ENCODE measurements at regions not wholly inside any gene's neighbourhood (a gene's known extent, or its start where the extent isn't known, plus 50 kb on each side); places are given as distances from the start of the nearest gene placed in this dataset.

GRCh38 chr11:19561011-19561410, 151.6 kb upstream of the NAV2 start (continued):
- TF ChIP-seq, protein P1, sequence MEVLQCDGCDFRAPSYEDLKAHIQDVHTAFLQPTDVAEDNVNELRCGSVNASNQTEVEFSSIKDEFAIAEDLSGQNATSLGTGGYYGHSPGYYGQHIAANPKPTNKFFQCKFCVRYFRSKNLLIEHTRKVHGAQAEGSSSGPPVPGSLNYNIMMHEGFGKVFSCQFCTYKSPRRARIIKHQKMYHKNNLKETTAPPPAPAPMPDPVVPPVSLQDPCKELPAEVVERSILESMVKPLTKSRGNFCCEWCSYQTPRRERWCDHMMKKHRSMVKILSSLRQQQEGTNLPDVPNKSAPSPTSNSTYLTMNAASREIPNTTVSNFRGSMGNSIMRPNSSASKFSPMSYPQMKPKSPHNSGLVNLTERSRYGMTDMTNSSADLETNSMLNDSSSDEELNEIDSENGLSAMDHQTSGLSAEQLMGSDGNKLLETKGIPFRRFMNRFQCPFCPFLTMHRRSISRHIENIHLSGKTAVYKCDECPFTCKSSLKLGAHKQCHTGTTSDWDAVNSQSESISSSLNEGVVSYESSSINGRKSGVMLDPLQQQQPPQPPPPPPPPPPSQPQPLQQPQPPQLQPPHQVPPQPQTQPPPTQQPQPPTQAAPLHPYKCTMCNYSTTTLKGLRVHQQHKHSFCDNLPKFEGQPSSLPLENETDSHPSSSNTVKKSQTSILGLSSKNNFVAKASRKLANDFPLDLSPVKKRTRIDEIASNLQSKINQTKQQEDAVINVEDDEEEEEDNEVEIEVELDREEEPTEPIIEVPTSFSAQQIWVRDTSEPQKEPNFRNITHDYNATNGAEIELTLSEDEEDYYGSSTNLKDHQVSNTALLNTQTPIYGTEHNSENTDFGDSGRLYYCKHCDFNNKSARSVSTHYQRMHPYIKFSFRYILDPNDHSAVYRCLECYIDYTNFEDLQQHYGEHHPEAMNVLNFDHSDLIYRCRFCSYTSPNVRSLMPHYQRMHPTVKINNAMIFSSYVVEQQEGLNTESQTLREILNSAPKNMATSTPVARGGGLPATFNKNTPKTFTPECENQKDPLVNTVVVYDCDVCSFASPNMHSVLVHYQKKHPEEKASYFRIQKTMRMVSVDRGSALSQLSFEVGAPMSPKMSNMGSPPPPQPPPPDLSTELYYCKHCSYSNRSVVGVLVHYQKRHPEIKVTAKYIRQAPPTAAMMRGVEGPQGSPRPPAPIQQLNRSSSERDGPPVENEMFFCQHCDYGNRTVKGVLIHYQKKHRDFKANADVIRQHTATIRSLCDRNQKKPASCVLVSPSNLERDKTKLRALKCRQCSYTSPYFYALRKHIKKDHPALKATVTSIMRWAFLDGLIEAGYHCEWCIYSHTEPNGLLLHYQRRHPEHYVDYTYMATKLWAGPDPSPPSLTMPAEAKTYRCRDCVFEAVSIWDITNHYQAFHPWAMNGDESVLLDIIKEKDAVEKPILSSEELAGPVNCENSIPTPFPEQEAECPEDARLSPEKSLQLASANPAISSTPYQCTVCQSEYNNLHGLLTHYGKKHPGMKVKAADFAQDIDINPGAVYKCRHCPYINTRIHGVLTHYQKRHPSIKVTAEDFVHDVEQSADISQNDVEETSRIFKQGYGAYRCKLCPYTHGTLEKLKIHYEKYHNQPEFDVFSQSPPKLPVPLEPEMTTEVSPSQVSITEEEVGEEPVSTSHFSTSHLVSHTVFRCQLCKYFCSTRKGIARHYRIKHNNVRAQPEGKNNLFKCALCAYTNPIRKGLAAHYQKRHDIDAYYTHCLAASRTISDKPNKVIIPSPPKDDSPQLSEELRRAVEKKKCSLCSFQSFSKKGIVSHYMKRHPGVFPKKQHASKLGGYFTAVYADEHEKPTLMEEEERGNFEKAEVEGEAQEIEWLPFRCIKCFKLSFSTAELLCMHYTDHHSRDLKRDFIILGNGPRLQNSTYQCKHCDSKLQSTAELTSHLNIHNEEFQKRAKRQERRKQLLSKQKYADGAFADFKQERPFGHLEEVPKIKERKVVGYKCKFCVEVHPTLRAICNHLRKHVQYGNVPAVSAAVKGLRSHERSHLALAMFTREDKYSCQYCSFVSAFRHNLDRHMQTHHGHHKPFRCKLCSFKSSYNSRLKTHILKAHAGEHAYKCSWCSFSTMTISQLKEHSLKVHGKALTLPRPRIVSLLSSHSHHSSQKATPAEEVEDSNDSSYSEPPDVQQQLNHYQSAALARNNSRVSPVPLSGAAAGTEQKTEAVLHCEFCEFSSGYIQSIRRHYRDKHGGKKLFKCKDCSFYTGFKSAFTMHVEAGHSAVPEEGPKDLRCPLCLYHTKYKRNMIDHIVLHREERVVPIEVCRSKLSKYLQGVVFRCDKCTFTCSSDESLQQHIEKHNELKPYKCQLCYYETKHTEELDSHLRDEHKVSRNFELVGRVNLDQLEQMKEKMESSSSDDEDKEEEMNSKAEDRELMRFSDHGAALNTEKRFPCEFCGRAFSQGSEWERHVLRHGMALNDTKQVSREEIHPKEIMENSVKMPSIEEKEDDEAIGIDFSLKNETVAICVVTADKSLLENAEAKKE (CRISPR knock-in tag; IDR thresholded peaks at IDR 0.05), result no peak
- TF ChIP-seq EZH2 (IDR thresholded peaks at IDR 0.05; ENCODE audit: low read depth, unreplicated experiment) (no peak), EZH2phosphoT487 (IDR thresholded peaks at IDR 0.05; ENCODE audit: unreplicated experiment) (no peak), JUNB (IDR thresholded peaks at IDR 0.05; ENCODE audit: unreplicated experiment) (no peak), REST (IDR thresholded peaks at IDR 0.05; ENCODE audit: unreplicated experiment) (no peak), CREB1 (CRISPR knock-in tag; IDR thresholded peaks at IDR 0.05; ENCODE audit: low read depth) (no peak), POLR2AphosphoS5 (IDR thresholded peaks at IDR 0.05; ENCODE audit: low read depth) (no peak)
- TF ChIP-seq, protein P2, sequence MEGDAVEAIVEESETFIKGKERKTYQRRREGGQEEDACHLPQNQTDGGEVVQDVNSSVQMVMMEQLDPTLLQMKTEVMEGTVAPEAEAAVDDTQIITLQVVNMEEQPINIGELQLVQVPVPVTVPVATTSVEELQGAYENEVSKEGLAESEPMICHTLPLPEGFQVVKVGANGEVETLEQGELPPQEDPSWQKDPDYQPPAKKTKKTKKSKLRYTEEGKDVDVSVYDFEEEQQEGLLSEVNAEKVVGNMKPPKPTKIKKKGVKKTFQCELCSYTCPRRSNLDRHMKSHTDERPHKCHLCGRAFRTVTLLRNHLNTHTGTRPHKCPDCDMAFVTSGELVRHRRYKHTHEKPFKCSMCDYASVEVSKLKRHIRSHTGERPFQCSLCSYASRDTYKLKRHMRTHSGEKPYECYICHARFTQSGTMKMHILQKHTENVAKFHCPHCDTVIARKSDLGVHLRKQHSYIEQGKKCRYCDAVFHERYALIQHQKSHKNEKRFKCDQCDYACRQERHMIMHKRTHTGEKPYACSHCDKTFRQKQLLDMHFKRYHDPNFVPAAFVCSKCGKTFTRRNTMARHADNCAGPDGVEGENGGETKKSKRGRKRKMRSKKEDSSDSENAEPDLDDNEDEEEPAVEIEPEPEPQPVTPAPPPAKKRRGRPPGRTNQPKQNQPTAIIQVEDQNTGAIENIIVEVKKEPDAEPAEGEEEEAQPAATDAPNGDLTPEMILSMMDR (conservative IDR thresholded peaks at IDR 0.05; ENCODE audit: low read depth in 2 of 2), result no peak
